ENCODE measurements at regions not wholly inside any gene's neighbourhood (a gene's known extent, or its start where the extent isn't known, plus 50 kb on each side); places are given as distances from the start of the nearest gene placed in this dataset.
A peak's percentile ranks its signal among the peaks of the same experiment; 100 is the strongest.

GRCh38 chr2:114066186-114066747 is 176.4 kb downstream of the ACTR3 start:
- DNase-seq (ENCODE audit: low read depth), result no peak
- H3K4me3 ChIP-seq (ENCODE audit: low read depth, low read length), result no peak overlapping the region
- TF ChIP-seq CTCF (IDR thresholded peaks at IDR 0.05; ENCODE audit: low read depth, low read length) (no peak), MAX (IDR thresholded peaks at IDR 0.05; ENCODE audit: low read depth, low read length) (no peak), MYC (IDR thresholded peaks at IDR 0.05; ENCODE audit: low read depth, low read length) (no peak), POLR2A (IDR thresholded peaks at IDR 0.05; ENCODE audit: extremely low read depth, insufficient read length) (no peak)

- H3K4me3 ChIP-seq (ENCODE audit: low read depth, low read length), result no peak overlapping the region
- TF ChIP-seq POLR2A (IDR thresholded peaks at IDR 0.05; ENCODE audit: extremely low read depth, insufficient read length) (no peak), CTCF (IDR thresholded peaks at IDR 0.05; ENCODE audit: low read depth, low read length) (no peak), MYC (IDR thresholded peaks at IDR 0.05; ENCODE audit: low read depth, low read length) (no peak), MAX (IDR thresholded peaks at IDR 0.05; ENCODE audit: low read depth, low read length) (no peak)
- peak; percentile 42 for DNase-seq (ENCODE audit: low read depth)
Measured at GRCh38 chr2:114068438-114068837, 178.5 kb downstream of the ACTR3 start.

- TF ChIP-seq MAX (IDR thresholded peaks at IDR 0.05; ENCODE audit: low read depth, low read length), result no peak
- no peak for TF ChIP-seq POLR2A (IDR thresholded peaks at IDR 0.05; ENCODE audit: extremely low read depth, insufficient read length)
- TF ChIP-seq MYC (IDR thresholded peaks at IDR 0.05; ENCODE audit: low read depth, low read length), result no peak
- TF ChIP-seq CTCF (IDR thresholded peaks at IDR 0.05; ENCODE audit: low read depth, low read length), result no peak
- no peak overlapping the region for H3K4me3 ChIP-seq (ENCODE audit: low read depth, low read length)
- DNase-seq (ENCODE audit: low read depth), result no peak
Measured at GRCh38 chr2:114076961-114077360, 187.1 kb downstream of the ACTR3 start.

GRCh38 chr2:114079366-114080004 is 189.6 kb downstream of the ACTR3 start:
- H3K4me3 ChIP-seq (ENCODE audit: low read depth, low read length), result no peak overlapping the region
- DNase-seq (ENCODE audit: low read depth), result no peak
- TF ChIP-seq MAX (IDR thresholded peaks at IDR 0.05; ENCODE audit: low read depth, low read length) (no peak), CTCF (IDR thresholded peaks at IDR 0.05; ENCODE audit: low read depth, low read length) (no peak), MYC (IDR thresholded peaks at IDR 0.05; ENCODE audit: low read depth, low read length) (no peak), POLR2A (IDR thresholded peaks at IDR 0.05; ENCODE audit: extremely low read depth, insufficient read length) (no peak)

- no peak for DNase-seq (ENCODE audit: low read depth)
- TF ChIP-seq MYC (IDR thresholded peaks at IDR 0.05; ENCODE audit: low read depth, low read length) (no peak), MAX (IDR thresholded peaks at IDR 0.05; ENCODE audit: low read depth, low read length) (no peak), POLR2A (IDR thresholded peaks at IDR 0.05; ENCODE audit: extremely low read depth, insufficient read length) (no peak), CTCF (IDR thresholded peaks at IDR 0.05; ENCODE audit: low read depth, low read length) (no peak)
- H3K4me3 ChIP-seq (ENCODE audit: low read depth, low read length), result no peak overlapping the region
Measured at GRCh38 chr2:114082731-114083433, 193.0 kb downstream of the ACTR3 start.

All from NB4 (cell line).